ENCODE measurements at regions not wholly inside any gene's neighbourhood (a gene's known extent, or its start where the extent isn't known, plus 50 kb on each side); places are given as distances from the start of the nearest gene placed in this dataset.

DNA sequence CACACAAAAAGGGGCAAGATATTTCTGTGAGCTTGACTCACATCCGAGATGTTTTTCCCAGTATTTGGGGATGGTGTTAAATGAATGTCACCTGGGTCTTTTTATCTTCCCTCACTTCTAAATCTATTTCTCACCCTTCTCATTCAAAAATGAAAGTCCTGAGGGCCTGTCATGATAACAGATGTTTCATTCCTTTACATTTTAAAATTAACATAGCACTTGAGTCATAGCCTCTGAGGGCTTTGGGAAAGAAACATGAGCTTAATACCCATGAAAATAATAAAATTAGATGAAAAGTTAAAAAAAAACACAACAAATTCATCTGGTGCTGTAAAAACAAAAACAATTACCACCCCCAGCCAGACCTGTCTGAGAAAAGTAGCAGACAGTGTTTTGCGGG, 226.7 kb downstream of the HNMT start:
- ChIA-PET POLR2A (no interaction called here), CTCF (no interaction called here)
- Mint-ChIP-seq H3K4me3 (no peak overlapping the region), H3K27me3 (no peaks in the 10 kb centered on the region), H3K4me1 (ENCODE audit: low read depth) (no peaks in the 10 kb centered on the region), H3K36me3 (ENCODE audit: low read depth) (no peaks in the 10 kb centered on the region), H3K27ac (no peak overlapping the region), H3K9me3 (peaks cover 2% of the 10 kb centered on the region)
- intact Hi-C loops (cut with micrococcal nuclease) = no loop called here
- ATAC-seq = no peak
- no peak for TF ChIP-seq CTCF (IDR thresholded peaks at IDR 0.05)
- no peak for DNase-seq

DNA sequence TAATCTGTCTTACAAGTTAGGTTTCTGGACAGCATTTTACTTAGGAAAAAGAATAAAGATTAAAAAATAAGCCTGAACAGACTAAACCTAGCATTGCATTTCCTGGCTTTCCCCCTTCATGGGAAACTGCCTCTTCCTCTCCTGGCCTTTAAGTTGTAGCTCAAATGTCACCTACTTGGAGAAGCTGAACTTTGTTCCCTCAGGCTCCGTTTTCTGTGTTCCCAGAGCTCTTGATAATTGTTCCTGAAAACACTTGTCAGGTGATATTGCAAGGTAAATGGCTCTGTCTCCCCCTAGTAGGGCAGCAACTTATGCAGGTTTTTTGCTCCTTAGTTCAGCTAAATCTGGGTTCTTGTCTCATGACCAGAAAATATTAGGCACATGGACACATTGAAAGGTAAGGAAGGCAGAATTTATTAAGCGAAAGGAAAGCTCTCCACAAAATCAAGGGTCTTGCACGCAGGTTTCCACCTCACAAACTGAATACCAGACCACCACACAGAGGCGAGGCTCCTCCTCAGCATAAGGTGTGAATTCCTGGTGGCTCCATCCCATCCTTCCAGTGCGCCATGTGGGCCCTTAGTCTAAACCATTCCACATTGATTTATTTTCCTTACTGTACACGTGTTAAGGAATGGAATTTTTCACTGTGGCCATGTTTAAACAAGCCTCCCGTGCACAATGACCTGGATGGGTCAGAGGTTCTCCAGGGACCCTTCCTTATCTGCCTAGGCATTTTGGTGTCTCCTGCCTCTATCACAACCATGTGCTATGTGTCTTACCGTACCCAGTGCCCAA, 229.3 kb downstream of the HNMT start:
- H3K36me3 Mint-ChIP-seq (ENCODE audit: low read depth) = no peaks in the 10 kb centered on the region
- CTCF ChIA-PET = no interaction called here
- intact Hi-C loops (cut with micrococcal nuclease) = no loop called here
- no peak for TF ChIP-seq CTCF (IDR thresholded peaks at IDR 0.05)
- no peaks in the 10 kb centered on the region for H3K4me1 Mint-ChIP-seq (ENCODE audit: low read depth)
- DNase-seq (no peak), ATAC-seq (no peak)
- peaks cover 4% of the 10 kb centered on the region for H3K9me3 Mint-ChIP-seq
- no peak overlapping the region for H3K27ac Mint-ChIP-seq
- no peak overlapping the region for H3K4me3 Mint-ChIP-seq
- POLR2A ChIA-PET = no interaction called here
- no peaks in the 10 kb centered on the region for H3K27me3 Mint-ChIP-seq

- intact Hi-C loops (cut with micrococcal nuclease) = no loop called here
- Mint-ChIP-seq H3K9me3 (peaks cover 12% of the 10 kb centered on the region), H3K4me1 (ENCODE audit: low read depth) (no peaks in the 10 kb centered on the region), H3K36me3 (ENCODE audit: low read depth) (no peaks in the 10 kb centered on the region), H3K4me3 (no peak overlapping the region), H3K27ac (no peak overlapping the region), H3K27me3 (no peaks in the 10 kb centered on the region)
- no peak for DNase-seq
- no peak for TF ChIP-seq CTCF (IDR thresholded peaks at IDR 0.05)
- ChIA-PET CTCF (no interaction called here), POLR2A (no interaction called here)
- ATAC-seq = no peak
Measured at GRCh38 chr2:138201286-138201685, 237.0 kb downstream of the HNMT start.

DNA sequence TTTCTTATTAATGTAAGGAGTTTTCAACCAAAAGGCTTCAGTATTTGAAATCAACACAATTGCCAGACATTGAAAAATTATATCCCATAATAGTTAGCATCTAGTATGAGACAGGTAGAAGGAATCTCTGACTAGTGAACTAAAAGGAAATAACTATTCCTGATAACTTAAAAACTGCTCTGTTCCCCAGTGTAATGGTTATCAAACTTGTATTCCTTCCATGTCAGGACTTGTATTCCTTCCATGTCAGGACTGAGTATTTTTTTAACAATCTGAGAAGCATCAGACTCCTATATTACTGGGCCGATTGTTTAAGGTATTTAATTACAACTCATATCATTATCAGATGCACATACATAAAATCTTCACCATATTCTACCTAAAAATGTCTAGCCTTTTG, 238.5 kb downstream of the HNMT start:
- H3K27ac Mint-ChIP-seq = no peak overlapping the region
- no peak for TF ChIP-seq CTCF (IDR thresholded peaks at IDR 0.05)
- ATAC-seq = no peak
- no peaks in the 10 kb centered on the region for H3K27me3 Mint-ChIP-seq
- POLR2A ChIA-PET = no interaction called here
- H3K4me3 Mint-ChIP-seq = no peak overlapping the region
- DNase-seq = no peak
- intact Hi-C loops (cut with micrococcal nuclease) = no loop called here
- no peaks in the 10 kb centered on the region for H3K4me1 Mint-ChIP-seq (ENCODE audit: low read depth)
- H3K9me3 Mint-ChIP-seq = peaks cover 9% of the 10 kb centered on the region
- CTCF ChIA-PET = no interaction called here
- no peaks in the 10 kb centered on the region for H3K36me3 Mint-ChIP-seq (ENCODE audit: low read depth)

- H3K4me1 Mint-ChIP-seq (ENCODE audit: low read depth) = no peaks in the 10 kb centered on the region
- CTCF ChIA-PET = no interaction called here
Measured at GRCh38 chr2:138205281-138205680, 241.0 kb downstream of the HNMT start.

More at GRCh38 chr2:138205281-138205680, 241.0 kb downstream of the HNMT start:
- peaks cover 9% of the 10 kb centered on the region for H3K9me3 Mint-ChIP-seq
- no peak for ATAC-seq
- POLR2A ChIA-PET = no interaction called here
- no peaks in the 10 kb centered on the region for H3K36me3 Mint-ChIP-seq (ENCODE audit: low read depth)
- no peak for TF ChIP-seq CTCF (IDR thresholded peaks at IDR 0.05)
- no peak overlapping the region for H3K4me3 Mint-ChIP-seq
- intact Hi-C loops (cut with micrococcal nuclease) = no loop called here
- H3K27me3 Mint-ChIP-seq = no peaks in the 10 kb centered on the region
- no peak for DNase-seq
- no peak overlapping the region for H3K27ac Mint-ChIP-seq
